Right cardiac atrium (tissue), 5 donors: ENCODE measurements at regions not wholly inside any gene's neighbourhood (a gene's known extent, or its start where the extent isn't known, plus 50 kb on each side); places are given as distances from the start of the nearest gene placed in this dataset.
A peak's percentile ranks its signal among the peaks of the same experiment; 100 is the strongest.

Experiments used
- ATAC-seq, 2 donors: fragments of 200-7000 bp; cut with Tn5 transposase; one replicate each; pipeline versions ENCODE4 v1.8.0 to v1.9.1; 2020; ENCODE audit warnings: moderate library complexity in 2 of 2, mild to moderate bottlenecking in 1 of 2
- DNase-seq, 3 donors: peaks; one replicate each; pipeline ENCODE4 v3.0.0-alpha.2; 2020
- H3K27ac ChIP-seq: one replicate; pipeline ENCODE4 v1.5.1; 2013; ENCODE audit warnings: mild to moderate bottlenecking, low read length, control low read depth, moderate library complexity
- H3K27me3 ChIP-seq: one replicate; pipeline ENCODE4 v1.6.1; 2013; ENCODE audit not compliant: control insufficient read depth, insufficient read depth
- H3K4me1 ChIP-seq: one replicate; pipeline ENCODE4 v1.6.1; 2013; ENCODE audit warnings: low read length; ENCODE audit not compliant: control insufficient read depth, insufficient read depth
- H3K4me3 ChIP-seq: one replicate; pipeline ENCODE4 v1.5.1; 2013; ENCODE audit warnings: low read length, control low read depth
- H3K9me3 ChIP-seq: one replicate; pipeline ENCODE4 v1.6.1; 2013; ENCODE audit warnings: low read length; ENCODE audit not compliant: control insufficient read depth
- WGBS: extraction: QIAGEN DNeasy Blood & Tissue Kit; methylation state at CpG from one replicate; pipeline ENCODE4 v1.1.7; 2013; 5-methylcytosine and 5-hydroxymethylcytosine counted together
- intact Hi-C, 4 donors: fragments of 100-400 bp; cut with DNase I; formaldehyde crosslinking; loops; one replicate each; pipeline versions ENCODE4 v1.11.0 to v1.14.0; 2022 to 2023
- donor health status: healthy with polysubstance abuse.
- donor health status: DM: no; HTN: yes; CAD: no.
- donor health status: DM: no; HTN: no; CAD: no.
- donor health status: DM: no; HTN: yes; CAD: no; lungs with severe emphysema.
- donor health status: DM: yes; HTN: yes; CAD: no.

DNA sequence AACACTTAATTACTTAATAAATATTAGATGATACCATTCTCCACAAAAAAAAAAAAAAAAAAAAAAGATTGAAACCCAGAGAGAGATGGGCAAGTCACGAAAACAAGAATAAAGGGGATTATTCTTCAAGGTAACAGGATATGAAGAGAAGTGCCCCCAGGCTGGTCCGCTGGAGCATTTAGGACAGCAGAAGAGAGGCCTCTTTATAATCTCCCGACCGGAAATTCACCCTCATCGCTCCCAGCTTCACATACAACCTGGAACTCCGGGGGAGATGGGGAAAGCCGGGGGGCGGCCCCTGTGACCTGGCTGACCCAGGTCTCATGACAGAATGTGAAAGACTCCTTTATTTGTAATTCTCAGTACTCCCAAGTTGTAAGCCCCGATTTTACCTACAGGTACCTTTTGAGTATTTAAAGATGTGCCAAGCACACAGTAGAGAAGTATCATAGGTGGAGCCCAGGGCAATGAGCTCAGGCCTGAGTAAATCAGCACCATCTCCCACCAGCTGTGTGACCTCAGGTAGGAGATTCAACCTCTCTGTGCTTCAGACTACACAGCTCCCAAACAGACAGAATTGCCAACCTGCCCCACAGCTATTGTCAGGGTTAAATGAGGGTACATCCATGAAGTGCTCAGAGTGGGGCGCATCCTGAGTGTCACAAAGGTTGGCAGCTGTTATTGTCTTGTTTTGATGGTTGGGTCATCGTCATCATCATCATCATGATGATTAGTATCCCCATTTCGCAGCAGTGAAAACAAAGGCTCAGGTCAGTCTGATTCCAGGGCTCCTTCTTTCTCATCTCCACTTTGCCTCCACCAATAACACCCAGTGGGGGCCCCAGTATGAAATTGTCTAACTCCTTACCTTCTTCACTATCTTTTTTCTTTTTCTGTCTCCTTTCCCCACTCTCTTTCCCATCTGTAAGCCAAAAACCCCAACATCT, 148.4 kb downstream of the PSMG1 start:
- 81% methylated on average over 12 of the region's 12 CpGs for WGBS
- Histone ChIP-seq H3K27ac (no peak overlapping the region), H3K27me3 (no peaks in the 10 kb centered on the region), H3K4me3 (no peak overlapping the region), H3K9me3 (no peaks in the 10 kb centered on the region), H3K4me1 (peaks cover 5% of the 10 kb centered on the region)
- no peak for DNase-seq
- intact Hi-C loops = no loop called here
- ATAC-seq = no peak

DNA sequence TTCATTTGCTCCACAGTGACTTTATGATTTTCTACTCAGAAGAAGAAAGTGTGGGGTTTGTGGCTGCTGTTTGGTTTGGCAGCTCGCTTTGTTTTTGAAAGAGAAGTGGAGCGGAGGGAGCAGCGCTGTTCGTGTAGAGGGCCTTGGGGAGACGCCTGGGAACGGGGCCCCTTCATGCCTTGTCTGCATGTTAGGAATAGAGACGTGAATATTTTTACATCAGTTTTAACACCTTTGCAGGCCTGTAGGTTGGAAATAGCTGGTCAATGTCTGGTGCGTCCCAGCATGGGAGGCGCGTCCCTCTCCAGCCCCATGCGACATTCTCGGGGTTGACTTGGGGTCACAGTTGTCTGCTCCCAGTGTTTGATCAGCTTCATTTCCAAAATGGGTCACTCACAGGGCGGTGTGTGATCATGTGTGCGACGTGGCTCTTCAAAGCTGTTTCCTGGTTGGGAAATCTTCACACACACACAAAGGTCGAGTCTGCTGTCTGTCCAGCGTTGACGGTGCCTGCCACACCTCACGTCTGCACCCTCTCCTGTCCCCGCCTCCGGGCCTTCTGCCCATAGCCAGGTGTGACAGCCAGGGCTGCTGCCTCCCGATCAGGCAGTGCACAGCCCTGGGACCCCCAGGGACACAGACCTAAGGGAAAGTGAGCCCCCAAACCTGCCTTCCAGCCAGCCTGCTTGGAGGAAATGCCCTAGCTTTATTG, 149.2 kb downstream of the PSMG1 start:
- Histone ChIP-seq H3K4me3 (no peak overlapping the region), H3K27ac (no peak overlapping the region), H3K4me1 (peaks cover 6% of the 10 kb centered on the region), H3K9me3 (no peaks in the 10 kb centered on the region), H3K27me3 (no peaks in the 10 kb centered on the region)
- ATAC-seq (peak; percentile 70 to 85), DNase-seq (peak; percentile 46 to 82 (median 78))
- intact Hi-C loops = no loop called here
- 41% methylated on average over 22 of the region's 22 CpGs for WGBS

DNA sequence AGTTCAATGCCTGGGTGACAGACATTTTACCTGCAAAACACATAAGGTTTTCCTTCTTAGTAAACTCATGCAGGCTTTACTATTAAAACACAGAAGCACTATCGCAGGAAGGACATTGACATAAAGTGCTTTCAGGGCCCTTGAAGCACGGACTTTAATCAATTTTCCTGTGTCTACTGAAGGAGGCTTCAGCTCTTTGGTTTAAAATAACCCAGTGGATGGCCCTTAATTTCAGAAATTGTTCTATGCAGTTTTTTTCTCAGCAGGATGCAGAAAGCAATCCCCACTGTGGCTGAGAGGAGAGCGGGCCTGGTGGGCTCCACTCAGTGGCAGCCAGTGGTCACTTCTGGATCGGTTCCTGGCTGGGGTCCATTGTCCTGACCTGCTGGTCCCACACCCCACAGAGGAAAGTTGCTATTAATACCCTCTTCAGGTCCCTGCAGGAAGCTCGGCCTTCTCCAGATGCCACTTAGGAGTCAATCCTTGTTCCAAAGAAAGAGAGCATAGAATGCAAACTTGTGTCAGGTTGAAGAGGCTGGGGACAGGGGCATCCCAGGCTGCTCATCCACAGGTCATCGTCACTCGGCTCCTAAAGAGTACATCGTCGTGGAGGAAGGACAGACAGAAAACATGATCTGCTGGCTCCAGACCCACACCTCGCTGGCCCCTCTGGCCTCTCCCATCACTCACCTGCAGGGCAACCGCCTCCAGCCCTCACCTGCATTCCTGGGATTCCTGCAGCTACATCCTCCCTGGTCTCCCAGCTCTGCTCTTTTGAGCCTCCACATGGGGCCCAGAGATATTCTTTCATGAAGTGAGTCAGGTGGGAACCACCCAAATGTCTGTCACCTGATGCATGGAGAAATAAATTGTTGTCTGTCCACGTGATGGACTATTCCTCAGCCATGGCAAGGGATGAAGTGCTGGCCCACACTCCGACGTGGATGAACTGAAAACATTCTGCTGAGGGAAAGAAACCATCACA, 153.1 kb downstream of the PSMG1 start:
- no peaks in the 10 kb centered on the region for H3K27me3 ChIP-seq
- DNase-seq (no peak), ATAC-seq (no peak)
- no peaks in the 10 kb centered on the region for H3K9me3 ChIP-seq
- no peak overlapping the region for H3K4me3 ChIP-seq
- peaks cover 6% of the 10 kb centered on the region for H3K4me1 ChIP-seq
- intact Hi-C loops = loop anchor here in 1 of 4 donors (10.0 kb wide), 1 partner anchor 95 kb away; no protein-coding TSS in a partner anchor
- WGBS = 76% methylated on average over 14 of the region's 14 CpGs
- H3K27ac ChIP-seq = no peak overlapping the region

DNA sequence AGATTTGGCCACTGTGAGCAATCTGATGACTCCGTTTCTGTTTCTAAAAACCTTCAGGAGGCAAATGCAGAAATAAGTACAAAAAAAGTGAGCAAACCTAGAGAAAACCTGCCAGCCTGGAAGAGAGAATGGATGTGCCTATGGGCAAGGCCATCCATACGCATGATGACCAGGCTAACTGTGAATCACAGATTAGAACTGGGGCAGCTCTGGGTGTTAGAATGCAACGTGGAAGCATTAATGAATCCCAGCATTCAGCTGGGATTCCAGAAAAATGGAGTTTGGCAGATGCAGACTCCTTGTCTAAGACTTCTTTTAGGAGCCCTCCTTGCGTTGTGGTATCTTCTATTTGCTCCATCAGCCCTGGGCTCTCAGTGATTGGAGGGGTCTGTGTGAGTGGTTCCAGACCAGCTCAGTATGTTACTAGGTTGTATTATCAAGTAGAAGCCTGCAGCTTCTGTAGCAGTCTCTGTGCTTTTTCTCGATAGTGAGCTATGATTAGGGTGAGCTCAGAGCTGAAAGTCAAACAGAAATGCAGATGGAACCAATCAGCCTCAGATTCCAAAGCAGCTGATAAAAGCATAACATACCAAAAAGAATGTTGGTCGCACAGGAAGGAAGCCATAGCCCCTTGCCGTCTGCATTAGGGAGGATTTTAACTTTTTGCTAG, 154.0 kb downstream of the PSMG1 start:
- DNase-seq (no peak), ATAC-seq (no peak)
- no peak overlapping the region for H3K4me3 ChIP-seq
- WGBS = 46% methylated on average over 7 of the region's 7 CpGs
- no peaks in the 10 kb centered on the region for H3K27me3 ChIP-seq
- H3K9me3 ChIP-seq = no peaks in the 10 kb centered on the region
- H3K4me1 ChIP-seq = peaks cover 4% of the 10 kb centered on the region
- H3K27ac ChIP-seq = no peak overlapping the region
- intact Hi-C loops = loop anchor here in 1 of 4 donors (10.0 kb wide), 1 partner anchor 96 kb away; no protein-coding TSS in a partner anchor

DNA sequence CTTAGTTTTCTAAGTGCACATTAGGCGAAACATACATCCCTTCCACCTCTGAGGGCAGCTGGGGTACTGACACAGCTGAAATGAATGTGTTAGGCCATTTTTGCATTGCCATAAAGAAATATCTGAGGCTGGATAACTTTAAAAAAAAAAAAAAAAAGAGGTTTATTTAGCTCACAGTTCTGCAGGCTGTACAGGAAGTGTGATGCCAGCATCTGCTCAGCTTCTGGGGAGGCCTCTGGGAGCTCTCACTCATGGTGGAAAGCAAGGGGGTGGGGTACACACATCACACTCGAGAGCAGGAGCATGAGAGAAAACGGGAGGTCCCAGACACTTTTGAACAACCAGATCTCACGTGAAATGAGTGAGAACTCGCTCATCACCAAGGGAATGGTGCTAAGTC, 158.1 kb downstream of the PSMG1 start:
- WGBS = 87% methylated on average over 5 of the region's 5 CpGs
- peaks cover 11% of the 10 kb centered on the region for H3K4me1 ChIP-seq

DNA sequence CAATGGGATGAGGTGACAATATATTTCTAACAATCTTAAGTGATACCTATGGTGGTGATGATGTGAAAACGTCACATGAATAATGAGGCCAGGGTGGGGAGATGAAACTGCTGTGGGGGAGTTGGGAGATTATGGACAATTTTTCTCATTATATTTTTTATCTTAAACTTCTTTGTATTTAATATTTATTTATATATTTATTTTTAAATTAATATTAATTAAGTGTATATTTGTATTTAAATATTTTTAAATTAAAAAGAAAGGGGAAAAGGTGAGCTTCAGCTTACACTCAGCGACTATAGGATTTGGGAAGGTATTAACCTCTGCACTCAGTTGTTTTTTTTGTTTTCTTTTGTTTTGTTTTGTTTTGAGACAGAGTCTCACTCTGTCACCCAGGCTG, 158.7 kb downstream of the PSMG1 start:
- intact Hi-C loops = loop anchor here in 1 of 4 donors (10.0 kb wide), 1 partner anchor 100 kb away; no protein-coding TSS in a partner anchor

More for the DNA sequence above, 158.1 kb downstream of the PSMG1 start:
- Histone ChIP-seq H3K4me3 (no peak overlapping the region), H3K27me3 (no peaks in the 10 kb centered on the region), H3K27ac (no peak overlapping the region), H3K9me3 (no peaks in the 10 kb centered on the region)
- DNase-seq = no peak
- intact Hi-C loops = loop anchor here in 1 of 4 donors (10.0 kb wide), 1 partner anchor 100 kb away; no protein-coding TSS in a partner anchor
- no peak for ATAC-seq

DNA sequence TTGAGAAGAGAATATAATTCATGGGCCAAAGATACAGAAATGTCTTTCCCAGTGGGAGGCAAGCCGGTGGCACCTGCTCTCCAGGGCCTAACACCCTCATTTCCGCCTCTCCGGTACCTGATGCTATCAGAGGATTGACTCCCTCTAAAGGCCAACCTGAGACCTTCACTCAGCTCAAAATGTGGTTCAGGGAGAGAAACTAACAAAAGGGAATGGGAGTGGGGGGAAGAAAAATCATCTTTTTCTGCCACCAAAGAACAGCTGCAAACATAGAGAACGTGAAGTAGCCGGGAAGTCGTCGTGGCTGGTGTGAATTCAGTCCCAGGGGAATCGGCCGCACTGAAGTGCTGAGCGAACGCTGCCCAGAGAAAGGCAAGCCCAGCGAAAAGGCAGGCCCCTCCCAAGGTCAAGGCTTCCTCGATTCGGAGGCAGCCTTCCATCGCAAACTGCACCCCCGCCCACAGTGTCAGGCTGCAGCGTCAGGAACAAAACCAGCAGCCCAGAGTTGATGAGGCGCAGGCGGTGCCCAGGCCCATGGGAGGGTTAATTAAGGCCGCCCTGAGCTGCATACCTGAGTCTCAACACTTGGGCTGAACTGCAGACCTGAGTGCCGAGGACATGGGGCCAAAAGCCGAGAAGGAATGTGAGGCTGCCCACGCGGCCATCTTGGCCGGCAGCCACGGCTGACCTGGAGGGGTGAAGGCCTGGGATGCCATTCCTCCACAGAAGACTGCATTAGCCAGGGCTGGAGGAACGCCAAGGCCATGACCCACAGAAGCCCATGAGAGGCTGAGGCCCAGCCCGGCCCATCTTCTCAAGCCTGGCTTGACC, 160.2 kb downstream of the PSMG1 start:
- ATAC-seq (peak; percentile 82 to 88), DNase-seq (peak; percentile 77 to 91 (median 90))
- Histone ChIP-seq H3K4me1 (peaks cover 7% of the 10 kb centered on the region), H3K27me3 (no peaks in the 10 kb centered on the region), H3K27ac (peak overlapping the region; percentile 22), H3K9me3 (no peaks in the 10 kb centered on the region), H3K4me3 (no peak overlapping the region)
- intact Hi-C loops = loop anchor here in 1 of 4 donors (10.0 kb wide), 1 partner anchor 102 kb away; no protein-coding TSS in a partner anchor
- WGBS = 18% methylated on average over 28 of the region's 28 CpGs

More for the DNA sequence above, 158.7 kb downstream of the PSMG1 start:
- ATAC-seq (no peak), DNase-seq (no peak)
- no peak overlapping the region for H3K4me3 ChIP-seq
- no peaks in the 10 kb centered on the region for H3K27me3 ChIP-seq
- no peaks in the 10 kb centered on the region for H3K9me3 ChIP-seq
- peaks cover 7% of the 10 kb centered on the region for H3K4me1 ChIP-seq
- WGBS = 98% methylated on average over 2 of the region's 2 CpGs
- H3K27ac ChIP-seq = no peak overlapping the region

DNA sequence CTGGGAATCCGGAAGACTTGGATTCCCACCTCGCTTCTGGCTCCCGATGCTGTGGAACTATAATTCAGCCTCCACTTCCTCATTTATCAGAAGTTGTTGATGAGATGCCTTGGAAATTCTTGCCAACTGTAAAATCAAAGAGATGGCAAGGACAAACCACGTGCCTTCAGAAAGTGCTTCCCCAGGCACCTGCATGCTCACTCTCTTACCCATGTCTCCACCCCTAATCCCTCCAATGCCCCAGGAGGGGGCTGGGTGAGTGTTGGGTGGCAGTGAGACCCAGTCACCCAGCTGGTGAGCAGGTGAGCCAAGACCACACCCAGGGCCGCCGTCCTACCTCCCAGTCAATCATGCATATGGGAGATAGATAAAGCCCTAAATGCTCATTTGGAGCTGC, 160.8 kb downstream of the PSMG1 start:
- peak in 1 of 2 donors; percentile 5 for ATAC-seq

DNA sequence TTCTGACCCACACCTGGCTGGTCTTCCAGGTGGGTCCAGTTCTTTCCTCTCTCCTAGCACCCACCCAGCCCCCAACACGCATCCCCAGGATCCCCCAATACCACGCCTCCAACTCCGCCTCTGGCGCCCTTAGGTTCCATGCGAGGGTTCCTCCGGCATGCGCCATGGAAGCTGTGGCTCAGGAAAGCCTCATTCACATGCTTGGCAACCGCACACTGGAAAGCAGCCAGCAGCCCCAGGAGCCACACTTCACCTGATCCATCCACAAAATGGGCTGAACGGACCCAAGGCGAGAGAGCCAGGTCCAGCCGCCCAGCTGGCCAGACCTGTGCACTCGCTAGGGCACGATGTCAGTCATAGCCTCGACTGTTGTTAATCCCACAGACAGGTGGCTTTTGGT, 161.2 kb downstream of the PSMG1 start:
- Histone ChIP-seq H3K4me1 (peaks cover 7% of the 10 kb centered on the region), H3K4me3 (no peak overlapping the region), H3K27me3 (no peaks in the 10 kb centered on the region), H3K9me3 (no peaks in the 10 kb centered on the region), H3K27ac (no peak overlapping the region)
- intact Hi-C loops = loop anchor here in 1 of 4 donors (10.0 kb wide), 1 partner anchor 103 kb away; no protein-coding TSS in a partner anchor
- 93% methylated on average over 14 of the region's 14 CpGs for WGBS
- ATAC-seq = no peak
- DNase-seq = peak in 2 of 3 donors; percentile 62 to 66

More for the DNA sequence above, 160.8 kb downstream of the PSMG1 start:
- intact Hi-C loops = loop anchor here in 1 of 4 donors (10.0 kb wide), 1 partner anchor 102 kb away; no protein-coding TSS in a partner anchor
- no peaks in the 10 kb centered on the region for H3K9me3 ChIP-seq
- no peak overlapping the region for H3K4me3 ChIP-seq
- no peak for DNase-seq
- H3K4me1 ChIP-seq = peaks cover 7% of the 10 kb centered on the region
- no peaks in the 10 kb centered on the region for H3K27me3 ChIP-seq
- WGBS = 73% methylated on average over 6 of the region's 6 CpGs
- no peak overlapping the region for H3K27ac ChIP-seq
